ENCODE measurements at regions not wholly inside any gene's neighbourhood (a gene's known extent, or its start where the extent isn't known, plus 50 kb on each side); places are given as distances from the start of the nearest gene placed in this dataset.

DNA sequence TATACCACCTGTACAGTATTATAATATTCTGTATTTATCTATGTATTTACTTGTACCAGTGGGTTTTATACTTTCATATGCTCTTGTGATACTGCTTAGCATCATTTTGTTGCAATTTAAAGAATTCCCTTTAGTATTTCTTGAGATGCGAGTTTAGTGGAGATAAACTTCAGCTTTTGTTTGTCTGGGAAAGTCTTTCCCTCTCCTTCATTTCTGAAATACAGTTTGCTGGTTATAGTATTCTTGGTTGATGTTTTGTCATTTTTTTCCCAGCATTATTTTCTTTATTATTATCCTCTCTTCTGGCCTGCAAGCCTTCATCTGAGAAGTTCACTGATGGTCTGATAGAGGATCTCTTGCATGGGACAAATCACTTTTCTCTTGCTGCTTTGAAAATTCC lies 136.6 kb upstream of the MCHR2 start:
- DNase-seq: no peak

DNA sequence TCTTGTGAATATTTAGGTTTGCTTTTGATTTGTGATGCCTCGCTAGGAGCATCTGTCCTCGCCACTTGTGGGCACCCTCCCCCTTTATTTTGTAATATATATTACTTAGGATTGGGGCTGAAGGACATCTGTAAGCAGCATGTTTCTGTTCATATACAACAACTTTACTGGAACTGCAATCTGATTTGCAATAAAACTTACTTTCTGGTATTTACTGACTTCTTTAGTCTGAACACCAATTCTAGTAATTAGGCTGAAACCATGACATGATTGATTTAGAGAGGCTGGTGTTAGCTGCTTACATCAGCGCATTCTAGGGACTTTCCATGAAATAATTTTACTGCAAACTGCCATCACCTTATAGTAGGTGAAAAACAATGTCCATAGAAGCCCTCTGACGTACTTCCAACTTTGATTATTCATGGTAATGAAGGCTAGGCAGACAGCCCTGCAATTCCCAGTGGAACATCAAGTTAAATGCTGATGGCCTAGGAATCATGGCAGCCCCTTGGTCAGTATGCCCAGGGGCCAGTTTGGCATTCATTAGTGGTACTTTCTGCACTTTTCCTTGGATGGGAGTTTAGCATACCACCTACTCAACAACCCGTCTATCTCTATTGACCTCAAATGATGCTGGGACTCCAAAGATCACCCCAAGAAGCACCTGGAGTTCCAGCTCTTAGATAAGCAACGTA lies 132.9 kb upstream of the MCHR2 start:
- no peak for DNase-seq

DNA sequence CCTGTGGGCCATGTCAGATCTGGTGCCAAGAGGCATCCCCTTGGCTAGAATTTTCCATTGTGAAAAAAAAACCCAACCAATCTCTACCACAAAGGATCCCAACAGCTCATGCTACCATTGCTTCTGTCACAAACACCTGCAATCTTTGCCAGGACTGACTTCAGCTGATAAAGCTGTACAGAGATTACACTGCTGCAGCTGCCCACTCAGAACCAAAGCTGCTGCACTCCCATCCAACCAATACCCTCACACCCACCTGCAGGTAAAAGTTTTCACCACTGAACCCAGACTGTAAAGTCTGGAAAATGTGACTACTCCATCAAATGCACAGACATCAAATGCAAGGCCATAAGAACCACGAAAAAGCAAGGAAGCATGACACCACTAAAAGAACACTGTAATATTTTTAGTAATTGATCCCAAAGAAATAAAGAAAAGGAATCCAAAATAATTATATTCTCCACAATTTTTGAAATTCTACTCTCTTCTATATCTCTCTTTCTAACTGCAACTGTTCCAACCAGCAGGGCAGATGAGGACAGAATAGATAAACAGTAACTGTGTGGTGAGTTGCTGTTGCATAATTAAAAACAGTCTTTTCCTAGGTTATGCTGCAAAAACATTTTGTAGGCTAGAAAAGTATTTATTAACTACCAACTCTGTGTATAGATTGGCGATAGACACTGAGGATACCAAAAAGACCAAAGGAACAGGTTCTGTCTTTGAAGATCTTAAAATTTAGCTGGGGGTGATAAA lies 128.0 kb upstream of the MCHR2 start:
- DNase-seq: no peak

DNA sequence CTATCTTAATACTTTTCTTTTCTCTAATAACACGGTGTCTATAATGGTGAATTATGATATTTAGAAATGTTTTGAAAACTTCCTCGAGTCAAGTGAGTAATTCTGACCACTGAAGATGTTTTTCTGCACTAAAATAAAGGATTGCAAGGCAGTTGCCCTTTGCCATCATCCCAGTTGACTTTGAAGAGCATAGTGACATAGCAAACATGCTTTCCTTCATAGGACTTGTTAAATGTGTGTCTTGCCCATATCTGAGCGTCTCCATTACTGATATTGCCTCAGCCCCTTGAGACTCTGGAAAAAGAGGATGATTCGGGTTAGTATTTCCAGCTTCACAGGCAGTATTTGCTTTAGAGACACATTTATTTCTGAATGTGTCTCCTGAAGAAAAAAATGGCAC lies 125.2 kb upstream of the MCHR2 start:
- DNase-seq: no peak

DNA sequence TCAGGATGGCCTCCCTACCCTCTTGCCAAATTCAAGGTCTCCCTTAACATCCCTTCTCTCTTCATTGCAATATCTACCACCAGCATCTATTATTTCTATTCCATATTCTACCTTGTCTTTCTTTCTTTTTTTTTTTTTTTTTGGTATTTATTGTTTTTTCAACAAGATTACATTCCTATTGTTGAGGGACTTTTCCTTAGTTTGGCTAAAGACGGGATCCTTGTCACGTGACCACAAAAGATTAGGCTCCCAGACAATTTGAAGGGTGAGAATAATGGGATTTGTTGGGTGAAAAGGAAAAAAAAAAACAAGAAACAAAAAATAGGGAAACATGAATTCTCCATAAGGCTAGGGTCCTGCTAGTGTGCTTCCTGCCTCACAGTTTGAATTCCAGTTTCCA lies 124.3 kb upstream of the MCHR2 start:
- DNase-seq: no peak

DNA sequence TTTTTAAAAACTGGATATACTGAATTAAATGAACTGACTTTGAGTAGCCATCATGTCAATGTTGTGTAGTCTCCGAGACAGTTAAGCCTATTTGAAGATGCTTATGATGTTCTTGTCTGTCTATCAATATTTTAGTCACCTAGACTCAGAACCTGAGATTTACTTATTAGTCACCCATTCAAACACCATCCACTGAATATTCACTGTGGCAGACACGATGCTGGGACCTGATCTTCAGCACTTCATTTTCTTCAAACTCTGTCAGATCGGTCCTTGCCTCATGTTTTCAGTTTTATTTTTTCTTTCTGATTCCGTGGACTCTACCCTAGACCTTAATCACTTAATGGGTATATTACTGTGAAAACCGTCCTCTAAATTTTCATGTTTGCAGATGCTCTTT lies 123.7 kb upstream of the MCHR2 start:
- DNase-seq: no peak

DNA sequence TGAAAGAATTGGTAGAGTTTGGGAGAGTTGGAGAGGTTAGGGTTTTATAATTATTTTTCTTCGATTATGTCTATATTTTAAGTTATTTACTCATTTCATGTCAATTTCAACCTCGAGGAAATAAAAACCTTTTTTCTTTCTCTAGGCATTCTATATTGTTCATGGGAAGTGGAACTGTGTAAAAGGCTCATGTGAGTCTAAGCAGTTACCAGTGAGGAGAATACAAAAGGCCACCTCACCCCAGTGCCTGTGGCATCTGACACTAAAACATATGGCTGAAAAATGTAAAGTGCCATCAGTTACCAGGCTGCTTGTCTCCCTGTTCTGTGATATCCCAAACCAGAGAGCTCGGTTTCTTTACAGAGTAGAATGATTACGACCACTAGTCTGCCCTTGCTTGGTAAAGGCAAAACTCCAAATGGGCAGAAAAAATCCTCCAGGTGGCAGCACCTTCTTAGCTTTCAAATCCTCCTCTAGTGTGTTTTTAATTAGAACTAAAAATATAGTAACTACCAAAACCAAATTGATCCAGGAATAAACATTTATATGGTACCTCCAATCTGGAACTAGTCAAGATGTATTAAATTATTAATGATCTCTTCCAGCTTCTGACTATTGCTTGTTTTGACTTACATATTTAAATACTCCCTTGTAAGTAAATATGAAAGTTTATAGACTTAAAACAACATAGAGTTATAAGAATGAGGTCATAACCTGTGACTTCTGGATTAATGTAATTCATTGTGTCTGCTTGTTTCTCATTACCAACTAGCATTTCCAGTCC lies 122.6 kb upstream of the MCHR2 start:
- peak in 1 of 2 donors; percentile 35 for DNase-seq

DNA sequence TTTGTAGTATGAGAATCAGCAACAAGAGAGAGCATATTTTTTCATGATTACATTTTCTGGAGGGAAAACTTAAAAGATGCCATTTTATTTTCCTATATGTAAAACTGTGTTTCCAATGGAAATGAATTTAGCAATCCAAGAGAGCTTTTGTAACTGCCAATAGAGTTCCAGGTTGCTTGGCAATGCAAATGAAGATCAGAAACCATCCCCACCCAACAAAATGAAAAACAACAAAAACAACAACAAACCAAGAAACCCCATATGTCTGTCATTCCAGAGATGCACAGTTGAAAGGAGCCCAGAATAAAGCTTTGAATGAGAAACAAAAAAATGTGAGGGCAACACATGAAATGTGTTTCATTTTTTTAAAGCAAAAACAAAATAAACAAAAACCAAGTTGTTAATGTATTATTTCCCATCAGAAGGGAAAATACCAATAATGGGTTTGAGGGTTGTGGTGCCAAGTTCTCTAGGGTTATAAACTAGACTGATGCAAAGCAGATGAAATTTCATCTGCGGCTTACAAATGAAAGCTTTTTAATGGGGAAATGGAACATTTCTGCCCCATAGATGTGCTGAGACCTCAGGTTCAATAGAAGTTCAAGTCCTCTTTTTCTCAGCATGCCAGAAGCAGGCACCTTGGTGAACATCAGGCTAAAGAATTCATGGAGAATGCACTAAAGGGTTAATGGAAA lies 121.5 kb upstream of the MCHR2 start:
- no peak for DNase-seq

DNA sequence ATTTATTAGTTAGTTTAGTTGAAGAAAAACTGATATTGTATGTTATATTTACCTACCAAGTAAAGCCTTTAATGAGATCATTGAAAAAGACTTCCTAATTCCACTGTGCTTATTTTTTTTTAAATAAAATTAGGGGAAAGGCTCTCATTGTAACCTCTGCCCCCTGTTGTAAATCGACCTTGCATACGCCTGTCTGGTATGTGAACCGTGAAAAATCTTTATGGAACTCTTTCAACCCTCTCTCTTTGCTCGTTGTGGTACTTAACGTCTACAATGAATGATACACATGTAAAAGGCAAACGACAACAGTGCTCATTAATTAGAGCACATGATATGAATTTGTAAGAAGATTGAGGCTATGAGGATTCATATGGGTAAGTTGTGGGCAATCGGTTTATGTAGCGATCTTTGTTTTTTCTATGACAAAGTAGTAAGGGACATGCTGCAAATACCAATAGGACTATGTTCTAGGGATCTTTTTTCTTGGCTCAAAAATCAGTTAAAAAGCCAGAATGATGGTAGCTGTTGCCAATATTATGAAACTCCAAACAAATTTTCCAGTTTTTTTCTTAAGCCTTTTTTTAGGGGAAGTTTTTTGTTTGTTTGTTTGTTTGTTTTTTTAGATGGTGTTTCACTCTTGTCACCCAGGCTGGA lies 119.0 kb upstream of the MCHR2 start:
- DNase-seq: no peak

DNA sequence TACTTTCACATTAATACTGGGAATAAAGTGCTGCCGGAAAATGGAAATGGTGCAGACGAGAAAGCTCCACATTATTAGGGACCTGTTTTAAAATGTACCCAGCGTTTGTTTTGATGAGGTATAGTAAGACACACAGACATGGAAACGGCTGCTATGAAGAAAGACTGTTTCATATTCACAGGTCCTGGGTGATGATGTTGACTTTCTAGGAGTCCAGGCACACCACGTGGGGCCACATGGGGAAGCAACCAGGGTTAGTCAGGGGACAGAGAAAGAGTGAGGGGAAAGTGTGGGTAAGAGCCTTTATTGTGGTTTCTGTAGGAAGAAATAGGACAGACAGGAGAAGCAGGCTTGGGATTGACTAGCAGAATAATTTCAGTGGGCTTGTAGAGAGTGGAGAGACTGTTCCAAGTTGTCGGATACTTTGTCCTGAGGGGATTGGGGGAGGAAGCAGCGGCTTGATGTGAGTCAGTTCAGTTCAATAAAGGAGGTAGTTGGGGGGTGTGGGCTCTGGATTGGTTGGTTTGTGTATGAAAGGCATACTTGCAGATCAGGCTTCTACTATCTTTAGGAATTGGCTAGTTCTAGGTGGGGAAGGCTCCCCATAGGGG lies 112.0 kb upstream of the MCHR2 start:
- no peak for DNase-seq

DNA sequence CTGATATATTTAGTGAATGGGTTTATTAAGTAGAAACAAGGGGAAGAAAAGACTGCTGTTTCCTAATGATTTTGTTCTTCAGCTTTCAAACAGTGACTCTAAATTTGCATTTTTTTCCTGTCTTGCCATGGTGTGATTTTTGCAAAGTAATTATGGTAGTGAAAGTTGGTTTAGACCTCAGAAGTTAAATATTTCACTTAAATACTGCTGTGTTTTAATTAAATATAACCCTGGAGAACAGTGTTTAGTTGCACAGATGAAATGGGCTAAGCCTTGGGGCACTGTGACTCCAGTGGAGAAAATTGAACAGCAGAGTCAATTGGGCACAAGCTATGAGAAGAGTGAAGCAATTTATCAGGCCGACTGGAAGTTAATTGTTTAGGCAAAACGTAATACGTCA lies 111.1 kb upstream of the MCHR2 start:
- no peak for DNase-seq

DNA sequence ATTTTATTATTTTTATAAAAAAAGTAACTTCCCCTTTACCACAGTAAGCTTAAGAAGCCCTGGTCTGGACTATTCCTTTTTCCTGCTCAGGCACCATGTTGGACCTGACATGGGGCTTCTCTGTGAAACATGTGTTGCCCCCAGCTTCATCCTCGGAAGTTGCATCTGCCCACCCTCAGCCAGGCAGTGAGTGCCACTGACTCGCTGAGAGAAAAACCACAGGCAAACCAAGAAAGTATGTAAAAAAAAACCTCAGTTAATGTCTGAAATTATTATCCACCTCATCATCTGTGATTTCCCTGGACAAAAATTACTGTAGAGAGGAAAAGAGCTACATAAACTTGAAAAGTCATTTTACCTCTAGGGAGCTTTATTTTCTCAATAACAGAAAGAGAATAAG lies 109.9 kb upstream of the MCHR2 start:
- DNase-seq: no peak

DNA sequence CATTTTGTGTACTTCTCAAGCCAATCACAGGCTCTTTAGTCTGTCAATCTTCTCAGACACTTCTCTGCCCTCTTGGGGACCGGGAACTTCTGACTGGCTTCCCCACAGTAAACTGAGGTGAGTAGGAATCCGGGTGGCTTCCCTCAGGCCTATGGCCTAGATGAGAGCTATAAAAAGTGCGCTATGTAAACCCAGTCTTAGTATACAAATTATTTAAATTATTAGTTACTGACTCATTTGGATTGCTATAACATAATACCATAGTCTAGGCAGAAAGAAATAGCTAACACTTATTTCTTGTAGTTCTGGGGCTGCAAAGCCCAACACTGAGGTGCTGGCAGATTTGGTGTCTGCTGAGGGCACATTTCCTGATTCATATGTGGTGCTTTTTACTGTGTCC lies 109.2 kb upstream of the MCHR2 start:
- DNase-seq: no peak

DNA sequence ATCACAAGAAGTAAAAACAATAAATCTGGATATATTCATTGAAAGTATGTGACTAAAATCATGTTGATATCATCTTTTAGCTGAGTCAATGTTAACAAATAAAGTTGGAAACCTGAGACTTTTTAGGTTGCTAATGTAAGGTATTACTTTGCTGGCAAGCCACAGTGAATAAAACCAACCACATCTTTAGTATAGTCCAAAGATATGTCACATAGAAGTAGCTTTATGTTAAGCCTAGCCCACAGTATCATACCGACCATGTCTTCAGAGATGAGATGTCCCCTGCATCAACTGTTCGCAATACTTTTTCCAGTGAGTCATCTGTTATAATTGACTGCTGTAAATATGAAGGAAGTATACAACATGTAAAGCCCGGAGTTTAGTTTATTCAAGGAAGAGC lies 107.6 kb upstream of the MCHR2 start:
- no peak for DNase-seq

DNA sequence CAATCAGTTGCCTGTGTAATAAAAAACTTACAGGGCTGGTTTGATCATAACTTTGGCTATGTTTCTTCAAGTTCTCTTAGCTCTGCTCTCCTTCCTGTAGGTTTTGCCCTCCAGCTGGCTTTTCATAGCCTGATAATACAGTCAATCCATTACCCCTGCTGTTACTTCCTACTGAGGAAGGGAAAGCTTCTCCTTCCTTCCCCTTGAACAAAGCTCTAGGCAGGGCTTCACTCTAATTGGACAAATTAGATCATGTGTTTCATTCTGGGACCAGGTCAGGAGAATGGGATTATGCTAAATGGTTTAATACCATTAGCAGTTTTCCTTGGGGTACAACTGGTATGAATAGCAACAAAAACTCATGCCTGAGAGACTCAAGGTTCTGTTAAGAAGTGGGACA lies 106.8 kb upstream of the MCHR2 start:
- no peak for DNase-seq

DNA sequence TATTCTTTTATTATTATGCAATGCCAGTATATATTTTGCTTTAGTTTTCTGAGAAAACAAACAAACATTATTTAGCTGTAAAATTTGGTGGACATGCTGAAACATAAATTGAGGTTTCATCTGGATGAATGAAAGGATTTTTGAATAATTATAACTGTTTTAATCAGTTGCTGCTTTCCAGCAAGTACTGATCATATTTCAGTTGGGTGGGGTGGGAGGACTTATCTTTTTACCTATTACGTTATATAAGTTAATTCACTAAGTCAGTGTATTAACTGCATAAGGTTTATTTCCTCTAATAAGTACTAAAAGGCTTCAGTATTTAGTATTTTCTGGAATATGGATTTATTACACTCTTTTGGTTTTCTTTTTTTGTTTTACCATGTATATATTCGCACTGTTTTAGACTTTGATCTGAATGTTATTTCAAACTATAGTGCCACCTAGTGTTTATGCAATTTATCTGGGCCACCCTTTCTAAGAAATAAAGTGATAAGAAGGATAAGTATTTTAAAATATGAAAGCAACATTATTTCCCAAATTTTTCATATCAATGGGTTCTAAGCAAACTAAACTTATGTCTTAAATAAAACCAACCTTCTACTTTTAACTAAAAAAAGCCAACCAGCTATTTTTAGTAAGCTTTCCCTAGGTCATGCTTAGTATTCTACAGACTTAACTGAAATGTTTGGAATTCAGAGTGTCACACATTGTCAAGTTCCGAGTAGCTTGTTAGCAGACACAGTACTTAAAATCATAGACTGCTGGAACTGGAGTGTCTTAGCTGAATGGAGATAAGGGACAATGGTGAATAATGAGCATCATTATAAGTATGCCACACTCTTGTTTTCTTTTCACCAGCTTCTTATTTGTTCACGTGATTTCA lies 105.4 kb upstream of the MCHR2 start:
- DNase-seq: peak in 1 of 2 donors; percentile 18

DNA sequence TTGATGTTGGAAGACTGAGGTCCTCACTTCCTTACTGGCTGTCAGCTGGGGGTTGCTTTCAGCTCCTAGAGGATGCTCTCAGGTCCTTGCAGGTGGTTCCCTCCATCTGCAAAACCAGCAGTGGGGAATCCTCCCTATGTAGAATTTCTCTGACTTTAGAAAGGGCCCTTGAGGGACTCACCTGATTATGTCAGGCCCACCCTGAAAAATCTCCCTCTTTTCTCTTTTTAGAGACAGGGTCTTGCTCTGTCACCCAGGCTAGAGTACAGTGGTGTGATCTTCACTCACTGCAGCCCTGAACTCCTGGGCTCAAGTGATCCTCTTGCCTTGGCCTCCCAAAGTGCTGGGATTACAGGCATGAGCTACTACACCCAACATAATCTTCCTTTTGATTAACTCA lies 102.9 kb upstream of the MCHR2 start:
- DNase-seq: no peak

DNA sequence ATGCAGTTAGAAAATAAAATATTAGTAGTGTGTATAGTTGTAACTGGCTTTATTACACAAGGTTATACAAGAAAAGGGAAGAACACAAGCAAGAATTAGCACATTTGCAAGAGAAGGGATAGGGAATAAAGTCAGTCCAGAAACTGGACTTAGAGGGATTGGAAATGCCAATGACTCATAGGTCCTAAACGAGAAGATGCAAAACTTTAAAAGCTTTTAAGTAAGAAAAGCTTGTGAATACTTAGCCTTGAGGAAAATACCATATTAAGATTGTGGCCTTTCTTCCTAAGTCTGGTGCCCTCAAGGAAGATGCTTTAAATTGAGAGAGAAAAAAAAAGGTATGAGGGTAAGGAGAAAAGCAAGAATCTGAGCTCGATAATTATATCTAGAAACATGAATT lies 102.3 kb upstream of the MCHR2 start:
- no peak for DNase-seq

DNA sequence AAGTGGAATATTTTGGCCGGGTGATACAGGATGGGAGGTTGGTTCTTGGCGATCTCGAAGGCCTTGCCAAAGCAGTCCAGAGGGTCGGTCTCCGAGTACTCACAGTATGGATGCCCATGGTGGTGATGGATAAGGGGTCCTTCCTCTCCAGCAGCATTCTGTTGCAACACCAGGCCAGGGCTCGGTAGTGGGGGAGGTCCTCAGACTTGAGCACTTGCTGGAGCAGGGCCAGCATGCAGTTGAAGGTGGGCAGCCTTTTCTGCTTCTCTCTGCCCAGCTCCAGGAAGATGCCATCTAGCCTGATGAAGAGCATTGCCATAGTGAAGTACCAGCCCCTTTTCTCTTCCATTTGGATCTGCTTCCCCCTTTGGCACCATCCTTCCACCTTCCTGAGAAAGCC lies 99.4 kb upstream of the MCHR2 start:
- DNase-seq: no peak

DNA sequence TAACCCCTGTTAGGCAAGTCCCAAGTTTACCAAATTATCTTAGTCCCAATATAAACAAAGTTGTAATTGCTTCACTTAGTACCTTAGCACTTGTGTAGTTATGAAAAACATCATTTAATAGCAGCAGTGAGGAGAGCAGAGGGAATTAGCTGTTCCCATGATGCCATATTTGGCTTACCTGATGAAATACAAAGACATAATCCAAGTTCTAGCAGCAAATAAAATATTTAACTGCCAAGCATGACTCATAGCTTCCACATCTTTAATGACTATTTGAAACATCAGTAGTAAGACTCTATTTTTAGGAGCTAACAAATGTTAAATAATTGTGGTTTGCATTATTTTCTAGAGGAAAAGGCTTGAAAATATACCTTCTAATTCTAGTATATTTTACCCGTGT lies 94.0 kb upstream of the MCHR2 start:
- DNase-seq: no peak

DNA sequence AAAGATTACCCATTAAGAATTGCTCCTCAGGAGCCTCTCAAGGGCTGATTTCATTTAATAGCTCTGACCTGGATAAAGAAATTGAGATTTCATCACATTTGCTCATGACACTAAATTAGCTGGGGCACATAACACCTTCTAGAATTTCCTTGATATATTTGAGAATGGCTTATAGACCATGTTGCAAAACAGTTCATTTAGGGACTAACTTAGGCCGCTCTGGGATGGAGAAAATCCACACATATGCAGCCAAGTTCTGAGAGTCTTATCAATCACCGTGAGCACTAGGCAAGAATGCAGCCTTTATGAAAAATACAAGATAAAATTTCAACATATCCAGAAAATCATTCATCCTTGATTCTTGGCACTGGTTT lies 91.0 kb upstream of the MCHR2 start:
- DNase-seq: no peak
